HUES48 (cell line): ENCODE measurements at regions not wholly inside any gene's neighbourhood (a gene's known extent, or its start where the extent isn't known, plus 50 kb on each side); places are given as distances from the start of the nearest gene placed in this dataset.

Experiments used
- H3K27ac ChIP-seq: one replicate; pipeline ENCODE4 v1.7.0; 2013; ENCODE audit warnings: low read depth, low read length, inconsistent platforms
- H3K27me3 ChIP-seq: 2 replicates; pipeline ENCODE4 v1.6.1; 2013; ENCODE audit warnings: mild to moderate bottlenecking, low read length; ENCODE audit not compliant: control insufficient read depth, insufficient read depth
- H3K36me3 ChIP-seq: 2 replicates; pipeline ENCODE4 v1.6.1; 2013; ENCODE audit warnings: low read length; ENCODE audit not compliant: control insufficient read depth, insufficient read depth
- H3K4me1 ChIP-seq: 2 replicates; pipeline ENCODE4 v1.6.1; 2013; ENCODE audit warnings: mild to moderate bottlenecking, low read length; ENCODE audit not compliant: control insufficient read depth, insufficient read depth
- H3K4me3 ChIP-seq: 2 replicates; pipeline ENCODE4 v1.5.1; 2013; ENCODE audit warnings: mild to moderate bottlenecking, low read depth, low read length
- H3K9ac ChIP-seq: 2 replicates; pipeline ENCODE4 v1.6.1; 2013; ENCODE audit warnings: mild to moderate bottlenecking, low read depth, low read length, moderate library complexity
- H3K9me3 ChIP-seq: 2 replicates; pipeline ENCODE4 v1.6.1; 2013; ENCODE audit warnings: low read length; ENCODE audit not compliant: control insufficient read depth, insufficient read depth

DNA sequence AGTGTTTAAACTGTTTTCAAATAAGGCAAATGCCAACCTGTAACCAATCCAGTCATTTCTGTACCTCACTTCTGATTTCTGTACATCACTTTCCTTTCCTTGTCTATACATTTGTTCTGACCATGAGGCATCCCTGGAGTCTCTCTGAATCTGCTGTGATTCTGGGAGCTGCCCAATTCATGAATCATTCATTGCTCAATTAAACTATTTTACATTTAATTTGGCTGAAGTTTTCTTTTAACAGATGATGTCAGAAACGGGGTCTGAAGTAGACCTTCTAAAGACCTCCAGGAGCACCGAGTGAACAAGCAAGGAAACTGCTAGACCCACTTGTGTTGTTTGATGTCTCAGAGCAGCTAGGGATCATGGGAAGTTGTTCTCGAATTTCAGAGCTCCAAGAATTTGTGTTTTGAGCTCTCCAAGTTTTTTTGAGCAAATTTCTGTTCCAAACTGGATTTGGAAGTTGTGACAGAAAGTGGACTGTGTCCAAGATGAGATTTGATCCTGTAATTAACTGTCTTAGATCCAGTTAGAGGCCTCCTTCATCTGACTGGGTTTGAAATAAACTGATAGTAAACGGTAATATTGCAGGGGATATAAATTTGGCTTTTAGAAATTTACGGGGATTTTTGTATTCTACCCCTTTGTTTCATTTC lies 490.8 kb upstream of the ST8SIA4 start:
- H3K36me3 ChIP-seq: no peaks in the 10 kb centered on the region
- no peaks in the 10 kb centered on the region for H3K27me3 ChIP-seq
- H3K4me3 ChIP-seq: no peak overlapping the region
- no peak overlapping the region for H3K9ac ChIP-seq
- H3K9me3 ChIP-seq: peaks cover 4% of the 10 kb centered on the region; the same call in 1 of the 2 replicates
- H3K4me1 ChIP-seq: no peaks in the 10 kb centered on the region
- H3K27ac ChIP-seq: no peak overlapping the region

GRCh38 chr5:101390151-101390908 lies 487.2 kb upstream of the ST8SIA4 start:
- Histone ChIP-seq H3K4me1 (no peaks in the 10 kb centered on the region), H3K36me3 (no peaks in the 10 kb centered on the region), H3K27ac (no peak overlapping the region), H3K27me3 (no peaks in the 10 kb centered on the region), H3K9ac (no peak overlapping the region), H3K4me3 (no peak overlapping the region), H3K9me3 (no peaks in the 10 kb centered on the region)

DNA sequence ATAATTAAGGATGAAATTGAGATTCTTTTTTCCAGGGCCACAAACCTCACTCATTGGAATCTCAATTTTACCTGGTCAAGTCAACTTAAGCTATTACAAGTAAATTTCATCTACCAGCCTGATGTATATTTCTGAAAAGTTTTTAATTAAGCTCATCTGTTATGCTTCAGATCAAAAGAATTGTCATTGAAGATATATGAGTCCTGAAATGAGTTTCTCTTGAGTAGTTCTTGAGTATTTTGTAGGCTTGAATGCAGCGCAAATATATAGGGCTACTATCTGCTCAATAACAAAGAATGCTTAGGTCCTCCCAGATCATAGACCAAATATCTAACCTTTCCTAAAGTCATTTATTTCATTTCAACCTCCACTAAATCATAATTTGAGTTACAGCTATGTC lies 482.2 kb upstream of the ST8SIA4 start:
- no peak overlapping the region for H3K4me3 ChIP-seq
- no peaks in the 10 kb centered on the region for H3K9me3 ChIP-seq
- H3K4me1 ChIP-seq: no peaks in the 10 kb centered on the region
- no peaks in the 10 kb centered on the region for H3K27me3 ChIP-seq
- H3K9ac ChIP-seq: no peak overlapping the region
- no peak overlapping the region for H3K27ac ChIP-seq
- H3K36me3 ChIP-seq: no peaks in the 10 kb centered on the region

- no peak overlapping the region for H3K27ac ChIP-seq
- no peaks in the 10 kb centered on the region for H3K4me1 ChIP-seq
- no peaks in the 10 kb centered on the region for H3K27me3 ChIP-seq
- no peak overlapping the region for H3K4me3 ChIP-seq
- H3K9ac ChIP-seq: no peak overlapping the region
- no peaks in the 10 kb centered on the region for H3K36me3 ChIP-seq
- H3K9me3 ChIP-seq: no peaks in the 10 kb centered on the region
These were observed 467.1 kb upstream of the ST8SIA4 start for GRCh38 chr5:101370181-101370580.

- Histone ChIP-seq H3K9ac (no peak overlapping the region), H3K27ac (no peak overlapping the region), H3K36me3 (no peaks in the 10 kb centered on the region), H3K9me3 (no peaks in the 10 kb centered on the region), H3K4me1 (peaks cover 8% of the 10 kb centered on the region; the same call in 1 of the 2 replicates), H3K4me3 (no peak overlapping the region), H3K27me3 (no peaks in the 10 kb centered on the region)
These were observed 461.4 kb upstream of the ST8SIA4 start for GRCh38 chr5:101364469-101364868.

- H3K9me3 ChIP-seq: no peaks in the 10 kb centered on the region
- H3K9ac ChIP-seq: no peak overlapping the region
These were observed 459.0 kb upstream of the ST8SIA4 start for GRCh38 chr5:101362067-101362466.

DNA sequence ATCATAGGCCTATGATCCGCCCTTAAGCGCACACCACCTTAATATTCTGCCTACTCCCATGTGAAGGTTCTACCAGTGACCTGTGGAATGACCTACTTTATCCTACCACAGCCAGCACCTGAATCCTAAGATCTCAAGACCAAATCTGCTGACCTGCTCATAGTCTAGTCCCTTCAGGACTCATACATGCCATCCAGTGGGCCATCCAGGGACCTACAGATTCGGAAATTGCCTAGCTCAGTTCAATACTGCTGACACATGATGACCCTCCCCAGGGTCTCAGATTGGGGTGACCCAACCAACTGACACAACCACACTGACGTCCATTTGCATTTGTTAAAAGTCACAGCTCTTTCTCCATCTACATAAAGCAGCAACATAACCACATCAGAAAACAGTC lies 443.8 kb upstream of the ST8SIA4 start:
- Histone ChIP-seq H3K4me3 (no peak overlapping the region), H3K9me3 (no peaks in the 10 kb centered on the region), H3K9ac (no peak overlapping the region), H3K27ac (no peak overlapping the region), H3K4me1 (no peaks in the 10 kb centered on the region), H3K27me3 (no peaks in the 10 kb centered on the region), H3K36me3 (no peaks in the 10 kb centered on the region)

More at GRCh38 chr5:101362067-101362466, 459.0 kb upstream of the ST8SIA4 start:
- Histone ChIP-seq H3K27ac (no peak overlapping the region), H3K4me3 (no peak overlapping the region), H3K27me3 (no peaks in the 10 kb centered on the region), H3K36me3 (no peaks in the 10 kb centered on the region), H3K4me1 (peaks cover 8% of the 10 kb centered on the region; the same call in 1 of the 2 replicates)

GRCh38 chr5:101346447-101346846 lies 443.4 kb upstream of the ST8SIA4 start:
- Histone ChIP-seq H3K9me3 (no peaks in the 10 kb centered on the region), H3K36me3 (no peaks in the 10 kb centered on the region), H3K27me3 (no peaks in the 10 kb centered on the region), H3K4me3 (no peak overlapping the region), H3K4me1 (no peaks in the 10 kb centered on the region), H3K9ac (no peak overlapping the region), H3K27ac (no peak overlapping the region)

DNA sequence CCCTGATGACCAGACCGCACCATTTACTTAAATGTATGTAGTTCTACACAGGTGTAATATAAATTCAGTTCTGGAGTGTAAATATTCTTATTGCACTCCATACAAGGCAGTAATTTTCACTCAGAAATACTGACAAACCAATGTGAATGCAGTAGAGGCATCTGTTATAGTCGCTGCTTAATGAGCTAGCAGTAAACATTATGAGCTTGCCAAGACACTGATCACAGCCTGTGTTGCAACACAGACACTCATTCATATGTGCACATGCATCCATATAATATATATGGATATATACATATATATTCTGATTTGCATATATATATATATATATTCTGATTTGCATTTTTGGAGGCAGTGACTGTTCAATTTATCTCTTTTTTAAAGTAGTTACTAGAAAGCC lies 435.1 kb upstream of the ST8SIA4 start:
- Histone ChIP-seq H3K4me1 (no peaks in the 10 kb centered on the region), H3K9ac (no peak overlapping the region), H3K27ac (no peak overlapping the region), H3K36me3 (no peaks in the 10 kb centered on the region), H3K27me3 (no peaks in the 10 kb centered on the region), H3K9me3 (no peaks in the 10 kb centered on the region), H3K4me3 (no peak overlapping the region)

DNA sequence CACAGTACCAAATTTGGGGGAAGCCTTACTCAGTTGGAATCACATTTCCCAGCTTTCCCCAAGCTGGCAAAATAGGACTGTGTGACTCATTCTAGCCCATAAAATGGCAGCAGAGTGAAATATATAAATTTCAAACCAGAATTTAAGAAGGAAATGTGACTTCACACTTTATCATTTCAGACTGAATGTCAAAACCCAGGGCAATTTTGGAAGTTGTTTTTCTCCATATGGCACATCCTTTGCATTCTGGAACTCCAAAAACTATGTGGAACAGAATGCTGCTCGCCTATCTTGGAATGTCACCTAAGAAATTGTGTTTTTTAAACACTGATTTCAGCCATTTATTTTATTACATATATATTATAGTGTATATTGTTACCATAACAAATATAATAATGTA lies 424.7 kb upstream of the ST8SIA4 start:
- no peak overlapping the region for H3K27ac ChIP-seq
- H3K27me3 ChIP-seq: no peaks in the 10 kb centered on the region
- no peak overlapping the region for H3K4me3 ChIP-seq
- H3K9ac ChIP-seq: no peak overlapping the region
- no peaks in the 10 kb centered on the region for H3K9me3 ChIP-seq
- no peaks in the 10 kb centered on the region for H3K36me3 ChIP-seq
- H3K4me1 ChIP-seq: no peaks in the 10 kb centered on the region

- no peak overlapping the region for H3K4me3 ChIP-seq
- H3K4me1 ChIP-seq: no peaks in the 10 kb centered on the region
- H3K9me3 ChIP-seq: no peaks in the 10 kb centered on the region
These were observed 423.7 kb upstream of the ST8SIA4 start for GRCh38 chr5:101326766-101327165.

More at GRCh38 chr5:101326766-101327165, 423.7 kb upstream of the ST8SIA4 start:
- H3K27me3 ChIP-seq: no peaks in the 10 kb centered on the region
- H3K36me3 ChIP-seq: no peaks in the 10 kb centered on the region
- no peak overlapping the region for H3K27ac ChIP-seq
- no peak overlapping the region for H3K9ac ChIP-seq
